ENCODE measurements at regions not wholly inside any gene's neighbourhood (a gene's known extent, or its start where the extent isn't known, plus 50 kb on each side); places are given as distances from the start of the nearest gene placed in this dataset.
A peak's percentile ranks its signal among the peaks of the same experiment; 100 is the strongest.

GRCh38 chr4:26074712-26075430 lies 160.9 kb downstream of the SMIM20 start:
- DNase-seq, result peak; percentile 48

- DNase-seq, result no peak
Measured at GRCh38 chr4:26075583-26075982, 161.6 kb downstream of the SMIM20 start.

GRCh38 chr4:26076000-26076587 lies 162.1 kb downstream of the SMIM20 start:
- DNase-seq, result peak; percentile 30

- DNase-seq, result no peak
Measured at GRCh38 chr4:26076896-26077295, 162.9 kb downstream of the SMIM20 start.

- no peak for DNase-seq
Measured at GRCh38 chr4:26077756-26078155, 163.7 kb downstream of the SMIM20 start.

GRCh38 chr4:26080870-26081628 lies 167.0 kb downstream of the SMIM20 start:
- no peak for DNase-seq

- DNase-seq, result peak; percentile 62
Measured at GRCh38 chr4:26081795-26082498, 167.9 kb downstream of the SMIM20 start.

- no peak for DNase-seq
Measured at GRCh38 chr4:26082565-26082964, 168.5 kb downstream of the SMIM20 start.

- DNase-seq, result no peak
Measured at GRCh38 chr4:26083987-26084386, 170.0 kb downstream of the SMIM20 start.

- no peak for DNase-seq
Measured at GRCh38 chr4:26084414-26084813, 170.4 kb downstream of the SMIM20 start.

- no peak for DNase-seq
Measured at GRCh38 chr4:26085551-26085950, 171.5 kb downstream of the SMIM20 start.

GRCh38 chr4:26086621-26087441 lies 172.8 kb downstream of the SMIM20 start:
- DNase-seq, result no peak

GRCh38 chr4:26088433-26088928 lies 174.5 kb downstream of the SMIM20 start:
- DNase-seq, result peak; percentile 44

- DNase-seq, result no peak
Measured at GRCh38 chr4:26093551-26093950, 179.5 kb downstream of the SMIM20 start.

- DNase-seq, result no peak
Measured at GRCh38 chr4:26094076-26094475, 180.1 kb downstream of the SMIM20 start.

GRCh38 chr4:26094911-26095310 lies 180.9 kb downstream of the SMIM20 start:
- no peak for DNase-seq

- DNase-seq, result no peak
Measured at GRCh38 chr4:26099967-26100366, 185.9 kb downstream of the SMIM20 start.

- DNase-seq, result no peak
Measured at GRCh38 chr4:26101011-26101410, 187.0 kb downstream of the SMIM20 start.

- no peak for DNase-seq
Measured at GRCh38 chr4:26104056-26104685, 190.2 kb downstream of the SMIM20 start.

GRCh38 chr4:26105337-26105736 lies 191.3 kb downstream of the SMIM20 start:
- no peak for DNase-seq

GRCh38 chr4:26105815-26106699 lies 192.0 kb downstream of the SMIM20 start:
- no peak for DNase-seq

Data from CD4-positive, alpha-beta T cell treated with Interleukin-12 subunit alpha and Interleukin-12 subunit beta, for 1 hour (primary cell).